ENCODE measurements at regions not wholly inside any gene's neighbourhood (a gene's known extent, or its start where the extent isn't known, plus 50 kb on each side); places are given as distances from the start of the nearest gene placed in this dataset.

- CTCF ChIA-PET = interaction anchor here (0.9 to 1.4 kb wide), 4 partner anchors 9 to 19 kb away, joined by 3 to 5 read pairs (median 4); no protein-coding TSS in a partner anchor
- no peak for TF ChIP-seq CTCF (IDR thresholded peaks at IDR 0.05; ENCODE audit: control extremely low read depth, extremely low read depth, low read depth, missing control alignments)
- POLR2A ChIA-PET = no interaction called here
- DNase-seq (ENCODE audit: extremely low spot score) = no peak
Observed at GRCh38 chr5:93161661-93162654, 419.1 kb downstream of the NR2F1-AS1 start.

DNA sequence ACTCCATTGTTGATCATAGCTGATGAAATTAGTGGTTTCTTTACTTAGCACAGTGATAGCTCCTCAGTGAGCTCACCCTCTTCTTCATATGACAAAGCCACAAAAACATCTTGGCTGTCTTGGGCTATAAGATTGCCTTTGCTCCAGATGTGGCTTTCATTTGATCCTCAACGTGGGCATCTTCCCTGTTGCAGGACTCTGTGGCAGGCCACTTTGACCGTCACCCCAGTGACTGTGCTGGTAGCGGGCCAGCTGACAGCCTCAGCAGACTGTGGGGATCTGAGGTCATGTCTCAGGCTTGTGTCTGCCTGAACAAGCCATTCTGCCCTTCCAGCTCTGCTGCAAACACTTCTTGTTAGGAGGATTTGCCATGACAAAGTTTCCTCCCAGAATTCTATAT lies 422.2 kb downstream of the NR2F1-AS1 start:
- no peak for TF ChIP-seq CTCF (IDR thresholded peaks at IDR 0.05; ENCODE audit: control extremely low read depth, extremely low read depth, low read depth, missing control alignments)
- DNase-seq (ENCODE audit: extremely low spot score) = no peak
- ChIA-PET POLR2A (no interaction called here), CTCF (no interaction called here)

DNA sequence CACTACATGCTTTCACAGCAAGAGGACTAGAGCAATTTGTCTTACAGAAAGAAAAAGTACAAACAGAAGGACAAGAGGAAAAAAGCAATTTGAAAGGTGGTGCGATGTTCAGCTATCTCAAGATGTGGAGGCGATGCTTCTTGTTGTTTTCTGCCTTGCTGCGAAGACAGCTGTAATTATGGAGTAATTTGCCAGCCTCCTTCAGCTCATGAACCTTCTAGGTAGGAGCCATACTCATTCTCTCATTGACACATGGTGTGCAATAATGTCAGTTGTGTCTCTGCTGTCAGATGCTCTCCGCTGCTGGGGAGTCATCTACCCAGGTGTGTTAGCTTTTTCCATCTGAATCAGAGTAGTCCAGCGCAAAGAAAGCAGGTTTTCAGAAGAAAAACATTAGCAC lies 424.5 kb downstream of the NR2F1-AS1 start:
- POLR2A ChIA-PET = no interaction called here
- DNase-seq (ENCODE audit: extremely low spot score) = no peak
- TF ChIP-seq CTCF (IDR thresholded peaks at IDR 0.05; ENCODE audit: control extremely low read depth, extremely low read depth, low read depth, missing control alignments) = no peak
- CTCF ChIA-PET = no interaction called here

DNA sequence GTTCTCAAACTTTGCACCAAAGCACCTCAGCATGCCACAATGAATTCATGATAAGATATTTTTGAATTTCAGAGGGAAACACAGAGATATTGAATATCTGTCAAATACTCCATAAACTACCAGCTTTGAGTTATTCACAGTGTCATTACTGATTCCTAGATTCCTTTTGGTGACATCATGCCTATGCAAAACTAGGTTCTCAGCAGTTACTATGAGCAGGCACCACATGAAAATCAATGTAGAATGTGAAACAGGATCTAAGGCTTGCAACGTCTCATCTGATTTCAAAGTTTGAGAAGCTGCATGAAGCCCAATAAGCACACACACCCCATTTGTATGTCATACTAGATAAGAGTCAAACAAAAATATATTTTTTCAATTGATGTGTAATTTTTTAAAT lies 426.5 kb downstream of the NR2F1-AS1 start:
- POLR2A ChIA-PET = no interaction called here
- TF ChIP-seq CTCF (IDR thresholded peaks at IDR 0.05; ENCODE audit: control extremely low read depth, extremely low read depth, low read depth, missing control alignments) = no peak
- CTCF ChIA-PET = interaction anchor here (1.4 kb wide), 1 partner anchor 12 kb away, joined by 4 read pairs; no protein-coding TSS in a partner anchor

GRCh38 chr5:93153461-93153860 lies 427.6 kb downstream of the NR2F1-AS1 start:
- no peak for TF ChIP-seq CTCF (IDR thresholded peaks at IDR 0.05; ENCODE audit: control extremely low read depth, extremely low read depth, low read depth, missing control alignments)
- CTCF ChIA-PET = interaction anchor here (1.0 to 1.6 kb wide), 4 partner anchors 8 to 42 kb away, joined by 3 to 4 read pairs (median 4); no protein-coding TSS in a partner anchor
- no peak for DNase-seq (ENCODE audit: extremely low spot score)
- POLR2A ChIA-PET = no interaction called here

More for the DNA sequence above, 426.5 kb downstream of the NR2F1-AS1 start:
- DNase-seq (ENCODE audit: extremely low spot score) = no peak

DNA sequence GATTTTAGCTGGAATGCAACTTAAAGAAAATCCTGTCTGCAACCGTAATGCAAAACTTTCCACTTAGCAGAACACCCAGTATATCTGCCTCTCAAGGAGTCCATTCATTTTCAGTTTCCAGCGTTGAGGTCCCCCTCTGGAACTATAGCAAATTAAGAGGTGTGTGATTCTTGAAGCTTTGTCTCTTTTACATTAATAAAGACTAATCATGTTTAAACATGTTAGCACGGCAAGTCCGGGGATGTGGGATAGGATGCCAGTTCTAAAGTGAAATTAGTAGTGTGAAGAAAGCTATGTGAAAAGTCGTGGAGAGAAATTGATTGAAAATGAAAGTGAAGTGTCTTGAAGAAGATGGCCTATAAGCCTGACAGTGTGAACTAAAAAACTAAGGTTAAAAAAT lies 429.1 kb downstream of the NR2F1-AS1 start:
- TF ChIP-seq CTCF (IDR thresholded peaks at IDR 0.05; ENCODE audit: control extremely low read depth, extremely low read depth, low read depth, missing control alignments) = no peak
- POLR2A ChIA-PET = no interaction called here
- DNase-seq (ENCODE audit: extremely low spot score) = no peak
- CTCF ChIA-PET = interaction anchor here (1.3 kb wide), 1 partner anchor 21 kb away, joined by 3 read pairs; no protein-coding TSS in a partner anchor

Data from GM10248 (cell line).